HepG2 (cell line): ENCODE measurements at regions not wholly inside any gene's neighbourhood (a gene's known extent, or its start where the extent isn't known, plus 50 kb on each side); places are given as distances from the start of the nearest gene placed in this dataset.

Experiments used
- DPF2 ChIP-seq: sonication (generic); formaldehyde crosslinking; IDR thresholded peaks from 2 replicates; pipeline ENCODE4 v1.4.0; 2020; ENCODE audit warnings: mild to moderate bottlenecking, low read depth, missing genetic modification reagents, borderline replicate concordance
- ZNF101 ChIP-seq: sonication (generic); formaldehyde crosslinking; IDR thresholded peaks from 2 replicates; pipeline ENCODE4 v1.4.0; 2020; ENCODE audit warnings: mild to moderate bottlenecking, low read depth, missing genetic modification reagents, borderline replicate concordance

GRCh38 chr10:113499806-113500205, 53.0 kb upstream of the HABP2 start:
- TF ChIP-seq DPF2 (no peak), ZNF101 (CRISPR knock-in tag) (no peak)
